ENCODE measurements at regions not wholly inside any gene's neighbourhood (a gene's known extent, or its start where the extent isn't known, plus 50 kb on each side); places are given as distances from the start of the nearest gene placed in this dataset.
"Not testable (repeated sequence)": the region's sequence is repeated elsewhere in the genome, so short reads cannot be mapped to it uniquely, and the experiment has no call there.

DNA sequence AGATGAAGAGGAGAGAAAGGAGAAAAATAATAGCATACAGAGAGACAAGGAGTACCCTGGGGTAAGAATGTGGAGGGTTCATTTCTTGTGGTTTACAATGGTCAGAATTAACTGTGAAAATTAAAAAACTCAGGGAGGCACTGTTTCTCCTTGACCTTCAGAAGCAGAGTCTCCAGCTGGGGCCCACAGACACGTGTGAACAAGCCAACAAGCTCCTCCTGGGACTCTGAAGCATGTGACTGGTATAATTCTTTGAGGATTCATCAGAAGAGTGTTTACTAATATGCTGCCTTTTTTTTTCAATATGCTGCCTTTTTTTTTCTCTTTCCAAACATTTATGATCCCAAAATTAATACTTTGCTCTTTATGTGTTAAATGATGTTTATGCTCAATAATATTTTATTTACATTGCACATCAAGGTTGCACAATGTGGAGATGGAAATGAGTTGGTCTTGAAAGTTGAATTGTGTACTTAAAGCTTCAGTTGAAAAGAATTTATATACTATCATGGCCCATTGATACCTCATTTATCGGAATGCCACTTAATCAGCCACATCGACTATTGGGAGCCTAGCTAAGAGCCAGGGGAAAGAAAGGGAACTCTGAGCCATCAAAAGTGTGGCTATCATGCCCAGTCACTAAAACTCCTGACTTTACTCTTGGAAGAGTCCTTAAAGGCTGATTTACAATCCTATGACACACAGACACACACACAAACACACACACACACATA, 134.7 kb upstream of the RHOBTB1 start:
- no peak for DNase-seq

DNA sequence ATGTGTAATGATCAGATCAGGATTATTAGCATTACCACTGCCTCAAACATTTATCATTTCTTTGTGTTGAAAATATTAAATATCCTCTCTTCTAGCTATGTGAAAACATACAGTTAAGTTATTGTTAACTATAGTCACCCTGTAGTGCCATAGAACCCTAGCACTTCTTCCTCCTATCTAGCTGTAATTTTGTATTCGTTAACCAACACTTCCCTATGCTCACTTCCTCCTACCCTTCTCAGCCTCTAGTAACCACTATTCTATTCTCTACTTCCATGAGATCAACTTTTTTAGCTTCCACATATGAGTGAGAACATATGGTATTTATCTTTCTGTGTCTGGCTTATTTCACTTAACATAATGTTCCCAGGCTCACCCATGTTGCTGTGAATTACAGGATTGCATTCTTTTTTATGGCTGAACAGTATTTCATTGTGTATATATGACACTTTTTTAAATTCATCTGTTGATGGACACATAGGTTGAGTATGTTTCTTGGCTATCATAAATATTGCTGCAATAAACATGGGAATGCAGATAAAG, 132.7 kb upstream of the RHOBTB1 start:
- no peak for DNase-seq

DNA sequence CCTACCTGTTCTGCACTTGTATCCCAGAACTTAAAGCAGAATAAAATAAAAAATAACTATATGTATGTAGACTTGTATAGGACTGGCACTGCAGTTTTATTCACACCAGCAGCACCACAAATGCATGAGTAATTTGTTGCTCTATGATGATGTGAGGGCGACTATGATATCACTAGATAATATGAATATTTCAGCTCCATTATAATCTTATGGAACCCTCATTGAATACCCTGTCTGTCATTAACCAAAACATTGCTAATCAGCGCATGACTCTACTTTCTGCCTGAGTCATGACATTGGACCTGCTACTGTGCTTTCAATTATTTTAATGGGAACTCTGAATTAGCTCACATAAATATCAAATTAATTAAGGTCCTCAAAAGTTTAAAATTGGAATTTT, 129.4 kb upstream of the RHOBTB1 start:
- DNase-seq = no peak

DNA sequence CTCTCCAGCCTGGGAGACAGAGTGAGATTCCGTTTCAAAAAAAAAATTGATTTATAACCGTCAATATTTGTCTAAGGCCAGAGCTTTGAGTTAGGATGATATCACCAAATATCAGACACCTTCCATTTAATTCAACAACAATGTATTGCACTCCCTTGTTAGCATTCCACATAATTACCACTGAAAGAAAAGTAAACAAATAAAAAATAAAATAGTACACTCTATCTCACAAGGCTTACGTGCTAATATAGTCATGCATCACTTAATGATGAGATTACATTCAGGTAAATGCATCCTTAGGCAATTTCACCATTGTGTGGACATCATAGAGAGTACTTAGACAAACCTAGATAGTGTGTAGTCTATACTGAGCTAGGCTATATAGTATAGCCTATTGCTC, 127.6 kb upstream of the RHOBTB1 start:
- DNase-seq = no peak

DNA sequence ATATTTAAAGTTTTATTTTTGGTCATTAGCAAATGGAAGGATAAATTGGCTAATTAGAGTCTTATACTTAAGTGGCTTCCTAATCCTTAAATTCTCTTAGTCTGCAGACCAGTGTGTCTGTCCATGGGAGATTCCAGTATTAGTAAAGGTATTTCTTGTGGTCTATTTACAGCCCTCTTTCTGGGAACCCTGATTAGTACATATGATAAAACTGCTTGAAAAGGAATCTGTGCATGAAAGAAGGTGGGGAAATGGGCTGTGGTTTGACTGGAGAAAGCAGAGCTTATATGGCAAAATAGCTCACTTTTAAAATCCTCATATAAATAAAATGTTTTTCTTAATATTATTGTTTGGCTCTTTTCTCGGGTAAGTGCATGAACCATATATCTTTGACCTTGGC, 124.5 kb upstream of the RHOBTB1 start:
- no peak for DNase-seq

DNA sequence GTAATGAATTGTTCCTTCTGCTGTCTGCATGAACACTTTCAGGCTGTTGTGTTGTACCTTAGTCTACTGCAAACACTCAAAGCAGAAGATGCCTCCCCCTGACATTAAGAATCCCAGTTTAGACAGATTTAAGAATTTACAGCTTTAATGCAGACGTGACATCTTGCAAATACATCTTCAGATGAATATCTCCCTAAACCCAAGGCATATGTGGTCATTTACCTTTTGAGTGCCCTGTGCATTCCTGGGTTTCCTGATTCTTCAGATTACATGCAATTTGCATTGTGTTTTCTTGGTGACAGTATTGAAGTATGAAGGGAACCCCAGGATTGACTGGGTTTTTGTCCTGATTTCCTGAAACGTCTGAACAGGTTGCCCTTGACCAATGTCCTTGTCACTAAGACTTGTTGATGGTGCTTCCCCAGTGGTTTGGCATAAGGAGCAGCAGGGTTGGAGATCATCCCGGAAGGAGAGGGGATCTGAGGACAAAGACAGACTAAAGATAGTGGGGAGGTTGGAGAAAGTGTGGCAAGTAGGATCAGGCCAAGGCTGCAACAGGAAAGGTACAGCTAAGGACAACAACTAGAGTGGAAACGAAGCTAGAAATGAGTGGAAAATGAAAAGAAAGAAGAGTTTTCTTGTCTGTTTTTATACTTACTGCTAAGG, 123.8 kb upstream of the RHOBTB1 start:
- DNase-seq = no peak

DNA sequence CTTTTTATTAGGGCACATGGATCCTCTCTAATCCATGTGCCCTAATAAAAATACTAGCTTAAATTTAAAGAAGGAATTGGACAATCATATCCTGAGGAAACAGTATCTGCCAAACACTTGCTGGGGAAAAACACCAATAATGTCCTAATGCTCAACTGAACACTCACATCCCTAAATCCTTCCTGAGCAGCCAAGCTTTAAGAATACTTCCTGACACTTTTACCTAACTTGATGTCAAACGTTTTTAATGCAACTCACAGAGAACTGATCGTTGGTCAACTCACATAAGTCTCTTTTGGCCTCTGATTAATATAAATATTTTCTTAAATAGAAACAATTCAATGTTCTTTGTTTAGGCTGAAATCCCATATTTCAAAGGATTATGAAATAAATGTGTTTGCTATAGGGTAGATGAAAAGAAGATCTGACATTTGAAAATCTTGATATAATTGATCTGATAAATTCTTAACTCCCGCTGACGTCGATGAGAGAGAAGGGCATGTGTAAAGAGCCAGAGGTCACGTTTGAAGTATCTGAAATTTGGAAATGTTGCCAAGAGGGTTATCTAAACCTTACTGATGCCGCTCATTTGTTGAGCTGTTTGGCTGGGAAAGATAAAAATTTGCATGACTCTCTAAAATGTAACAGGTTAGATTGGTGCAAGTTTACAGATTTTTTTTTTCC, 122.8 kb upstream of the RHOBTB1 start:
- DNase-seq = no peak

DNA sequence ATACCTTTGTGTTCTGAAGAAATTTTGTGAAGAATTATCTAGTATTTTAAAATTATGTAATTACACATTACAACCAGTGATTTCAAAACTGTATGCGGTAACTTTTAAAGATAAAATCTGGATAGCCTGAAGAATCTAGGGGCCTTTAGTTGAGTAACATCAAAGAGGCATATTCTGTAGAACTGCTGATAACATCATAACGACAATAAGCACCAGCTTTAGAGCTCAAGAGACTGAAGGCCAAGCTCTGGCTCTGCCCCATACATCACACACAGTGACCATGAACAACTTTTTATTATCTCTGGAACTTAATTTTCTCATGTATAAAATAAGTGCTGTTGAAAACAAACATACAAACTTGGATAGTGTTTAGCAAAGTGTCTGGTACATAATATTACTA, 121.1 kb upstream of the RHOBTB1 start:
- no peak for DNase-seq

DNA sequence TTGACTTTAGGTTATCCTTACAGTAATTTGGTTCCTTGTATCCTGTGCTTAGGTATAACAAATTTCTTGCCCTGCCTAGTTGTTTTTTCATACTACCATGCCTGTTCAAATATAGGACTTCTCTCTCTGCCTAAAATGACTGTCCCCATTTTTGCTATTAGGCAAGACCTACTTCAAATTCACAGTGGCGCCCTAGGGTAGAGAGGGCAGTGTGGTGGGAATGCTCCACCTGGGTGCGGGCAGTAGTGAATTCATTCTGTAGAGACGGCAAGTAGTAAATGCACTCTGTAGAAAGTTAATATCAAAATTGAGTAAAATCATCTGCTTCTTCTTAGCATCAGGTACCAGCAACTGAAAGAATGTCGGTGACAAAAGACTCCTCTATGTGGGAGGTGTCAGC, 120.4 kb upstream of the RHOBTB1 start:
- no peak for DNase-seq

DNA sequence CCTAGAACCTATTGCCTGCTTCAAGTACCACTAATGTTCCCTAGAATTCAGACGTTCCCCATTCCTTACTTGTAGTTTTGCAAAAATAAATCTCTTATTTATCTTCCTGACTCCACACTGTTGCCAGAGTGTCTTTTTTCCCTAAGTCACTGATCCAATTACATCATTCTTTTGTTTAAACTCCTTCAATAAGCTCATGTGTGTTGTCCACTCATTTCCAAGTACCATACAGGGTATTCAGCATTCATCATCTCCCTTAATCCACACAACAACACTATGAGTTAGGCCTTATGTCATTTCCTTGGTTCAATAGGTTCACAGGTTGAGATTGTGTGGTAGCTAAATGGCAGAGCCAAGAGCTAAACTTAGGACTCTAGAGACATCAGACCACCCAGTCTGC, 119.9 kb upstream of the RHOBTB1 start:
- no peak for DNase-seq

DNA sequence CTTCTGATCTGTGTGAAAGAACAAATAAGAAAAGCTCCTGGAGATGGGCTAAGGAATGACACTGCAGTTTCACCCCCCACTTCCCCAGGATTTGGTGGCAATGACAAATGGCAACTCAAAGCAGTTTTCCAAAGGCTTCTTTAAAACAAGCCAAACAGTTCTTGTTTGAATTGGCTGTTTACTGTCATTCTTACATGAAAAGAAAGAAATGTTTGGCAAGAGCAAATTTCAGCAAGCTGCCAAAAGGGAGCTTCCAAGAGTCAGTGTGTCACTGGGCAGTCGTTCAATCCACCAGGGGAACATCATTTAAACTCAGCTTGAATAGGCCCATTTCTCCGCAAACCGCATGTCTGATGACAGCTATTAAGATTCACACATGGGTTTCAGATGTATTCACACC, 119.0 kb upstream of the RHOBTB1 start:
- DNase-seq = no peak

DNA sequence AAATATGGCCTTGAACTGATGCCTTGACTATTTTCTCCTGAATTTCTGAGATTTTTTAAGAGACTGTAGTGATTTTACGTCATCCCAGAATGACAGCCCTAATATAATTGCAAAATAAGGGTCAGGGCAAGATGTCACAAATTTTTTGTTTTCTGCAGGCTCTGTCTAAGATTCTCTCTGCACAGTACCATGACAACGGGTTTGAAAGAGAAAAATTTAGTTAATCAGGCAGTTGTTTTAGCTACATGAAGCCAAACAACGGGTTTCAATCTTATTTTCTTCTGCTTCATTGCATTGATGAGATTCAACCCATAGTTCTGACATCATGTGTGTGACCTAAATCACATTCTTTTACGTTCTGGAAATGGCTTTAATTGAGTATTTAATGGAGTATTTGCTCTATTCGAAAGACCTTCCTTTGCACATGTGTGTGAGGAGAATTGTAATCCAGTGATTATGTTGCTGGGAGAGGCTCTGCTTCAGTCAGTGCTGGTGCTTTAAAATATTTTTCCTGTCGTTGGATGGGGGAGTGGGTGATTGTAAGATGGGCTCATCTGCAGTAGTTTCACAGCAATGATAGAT, 118.0 kb upstream of the RHOBTB1 start:
- no peak for DNase-seq

DNA sequence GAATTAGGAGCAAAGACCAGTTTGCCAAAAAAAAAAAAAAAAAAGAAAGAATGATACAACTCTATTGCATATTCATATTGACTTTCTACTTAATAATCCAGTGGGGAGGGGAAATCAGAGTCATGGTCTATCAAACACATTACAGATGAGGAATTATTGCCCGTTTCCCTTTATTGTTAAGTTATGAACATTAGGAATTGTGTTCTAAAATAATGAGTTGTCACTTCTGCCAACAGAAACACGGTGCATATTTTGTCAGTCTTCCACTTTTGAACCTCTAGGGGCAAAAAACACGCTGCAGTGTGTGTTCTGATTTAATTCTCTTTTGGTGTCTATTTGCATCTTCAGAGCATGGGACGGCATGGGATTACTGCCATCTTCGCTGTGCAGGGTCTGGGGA, 115.7 kb upstream of the RHOBTB1 start:
- no peak for DNase-seq

DNA sequence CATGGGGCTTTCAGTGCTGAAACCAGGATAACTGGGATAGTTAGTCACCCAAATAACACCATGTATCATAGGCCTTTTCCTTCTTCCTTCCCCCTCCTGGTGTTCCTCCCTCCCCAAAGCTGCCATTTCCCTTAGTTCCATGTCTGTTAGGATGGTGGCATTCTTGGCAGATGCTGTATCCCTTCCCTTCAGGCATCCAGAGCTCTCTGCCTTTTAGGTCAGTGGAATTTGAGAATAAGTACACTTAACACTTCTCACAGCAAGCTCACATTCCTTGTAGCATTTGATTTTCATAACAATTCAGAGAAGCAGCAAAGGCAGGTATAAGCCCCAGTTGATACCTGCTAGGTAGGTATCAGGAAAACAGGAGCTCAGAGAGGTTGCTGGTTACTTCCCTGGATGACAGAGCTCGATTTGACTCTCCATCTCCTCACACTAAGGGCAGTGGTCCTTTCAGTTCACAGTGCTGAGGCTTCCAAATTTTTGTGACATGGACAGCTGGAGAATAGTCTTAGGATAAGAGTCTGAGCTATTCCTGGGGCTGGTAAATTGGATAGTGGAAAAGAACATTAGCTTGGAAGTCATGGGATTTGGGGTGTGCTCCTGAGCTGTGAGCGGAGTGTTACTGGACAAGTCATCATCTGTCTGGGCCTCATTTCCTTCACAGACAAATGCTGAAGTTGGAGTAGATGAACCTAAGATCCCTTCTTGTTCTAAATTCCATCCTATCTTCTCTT, 108.7 kb upstream of the RHOBTB1 start:
- no peak for DNase-seq

DNA sequence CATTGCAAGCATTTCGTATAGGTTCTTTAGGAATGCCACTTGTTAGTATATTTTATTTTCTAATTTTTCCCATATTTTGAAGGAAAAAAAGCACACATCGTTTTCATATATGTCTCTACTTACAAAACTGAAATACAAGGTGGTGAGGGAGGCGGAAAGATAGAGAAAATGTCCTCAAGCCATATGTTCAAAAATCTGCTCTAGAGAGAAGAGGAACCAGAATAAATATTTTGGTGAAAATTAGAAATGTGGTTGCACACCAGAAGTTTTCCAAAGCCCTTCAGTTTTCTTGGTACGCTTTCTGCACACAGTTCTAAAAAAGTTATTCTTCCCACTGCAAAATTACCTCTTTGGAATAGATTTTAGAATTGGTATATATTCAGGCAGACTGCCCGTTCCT, 107.4 kb upstream of the RHOBTB1 start:
- no peak for DNase-seq

DNA sequence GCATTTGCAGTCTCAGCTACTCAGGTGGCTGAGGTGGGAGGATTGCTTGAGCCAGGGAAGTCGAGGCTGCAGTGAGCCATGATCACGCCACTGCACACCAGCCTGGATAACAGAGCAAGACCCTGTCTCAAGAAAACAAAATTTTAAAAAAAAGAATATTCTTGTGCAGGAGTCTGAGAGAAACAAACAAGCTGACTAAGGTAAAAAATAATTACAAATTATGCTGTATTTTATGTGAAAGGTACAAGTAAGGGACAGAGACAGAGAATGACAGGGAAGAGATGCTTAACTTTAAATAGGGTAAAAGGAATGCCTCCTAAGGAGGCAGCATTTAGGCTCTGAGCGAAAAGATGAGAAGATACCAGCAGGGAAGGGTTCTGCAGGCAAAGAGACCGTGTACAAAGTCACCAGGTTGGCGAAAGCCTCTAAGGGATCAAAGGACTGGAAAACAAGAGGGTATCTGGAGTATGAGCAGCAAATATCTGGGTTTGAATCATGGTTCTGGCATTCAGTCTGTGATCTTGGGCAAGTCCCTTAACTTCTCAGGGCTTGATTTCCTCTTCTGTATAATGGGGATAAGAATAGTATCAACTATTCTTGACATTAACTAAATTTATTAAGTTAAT, 106.2 kb upstream of the RHOBTB1 start:
- DNase-seq = no peak

DNA sequence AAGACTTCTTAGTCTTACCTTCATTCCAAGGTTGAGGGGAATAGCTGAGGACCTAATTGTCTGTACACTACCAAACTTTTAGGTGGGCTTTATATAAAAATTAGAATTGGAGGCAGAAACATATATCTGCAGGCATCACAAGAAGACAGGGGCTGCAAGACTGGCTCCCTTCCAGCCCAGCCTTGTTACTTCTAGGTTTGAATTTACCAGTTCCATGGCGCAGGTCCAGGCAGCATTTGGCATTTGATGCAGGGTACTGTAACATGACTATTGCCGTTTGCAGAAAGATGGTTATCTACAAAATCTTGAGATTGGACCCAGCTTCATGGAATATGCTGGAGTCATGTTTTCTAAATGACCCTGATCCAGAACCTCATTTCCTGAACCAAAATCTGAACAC, 105.4 kb upstream of the RHOBTB1 start:
- DNase-seq = no peak

DNA sequence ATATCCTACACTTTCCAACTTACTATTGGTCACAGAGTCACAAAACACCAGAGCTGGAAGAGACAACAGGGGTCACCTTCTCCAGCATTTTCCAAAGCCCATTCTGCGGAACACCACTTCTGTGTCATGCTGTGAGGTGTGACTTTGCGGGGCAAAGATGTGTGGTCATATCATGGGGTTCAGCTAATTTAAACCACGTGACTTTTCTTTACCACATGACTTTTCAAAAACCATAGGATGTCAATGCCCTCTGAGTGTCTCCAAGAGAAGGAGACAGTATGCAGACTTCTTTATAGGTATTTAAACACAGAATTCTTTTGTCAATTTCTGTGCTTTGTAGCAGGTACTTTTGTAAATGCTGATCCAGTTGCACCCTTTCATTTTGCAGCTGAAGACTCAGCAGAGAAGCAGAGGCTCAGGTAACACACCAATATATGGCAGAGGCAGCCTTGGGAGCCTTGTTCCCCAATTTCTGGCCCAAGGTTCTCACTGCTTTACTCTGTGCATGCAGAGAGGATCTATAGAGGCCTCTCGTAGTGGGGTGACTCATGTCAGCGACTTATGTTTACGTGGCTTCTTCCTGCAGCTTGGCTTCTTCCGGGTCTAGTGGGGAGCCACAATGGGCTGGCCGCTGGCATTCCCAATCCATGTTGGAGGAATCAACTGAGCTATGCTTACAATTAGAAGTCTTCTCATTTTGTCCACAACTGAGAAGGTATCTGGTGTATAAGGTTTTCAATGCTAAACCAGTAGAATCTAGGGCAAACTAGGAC, 104.0 kb upstream of the RHOBTB1 start:
- DNase-seq = no peak

DNA sequence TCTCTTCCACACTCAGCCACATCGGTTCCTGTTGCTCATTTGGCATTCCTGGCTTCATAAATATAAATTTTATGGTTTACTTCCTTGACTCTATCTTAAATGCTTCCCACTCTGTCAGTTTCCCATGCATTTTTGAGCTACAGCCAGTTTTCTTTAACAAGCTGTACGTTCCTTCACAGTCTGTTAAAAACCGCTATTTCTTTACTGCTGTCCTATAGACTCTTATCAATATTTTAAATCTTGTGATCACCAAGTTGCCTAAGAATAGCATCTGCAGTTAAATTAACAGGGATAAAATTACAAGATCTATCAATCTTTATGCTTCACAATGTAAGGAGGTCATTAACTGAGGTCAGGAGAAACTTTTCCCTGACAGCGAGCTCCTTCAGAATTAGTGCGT, 103.1 kb upstream of the RHOBTB1 start:
- no peak for DNase-seq

DNA sequence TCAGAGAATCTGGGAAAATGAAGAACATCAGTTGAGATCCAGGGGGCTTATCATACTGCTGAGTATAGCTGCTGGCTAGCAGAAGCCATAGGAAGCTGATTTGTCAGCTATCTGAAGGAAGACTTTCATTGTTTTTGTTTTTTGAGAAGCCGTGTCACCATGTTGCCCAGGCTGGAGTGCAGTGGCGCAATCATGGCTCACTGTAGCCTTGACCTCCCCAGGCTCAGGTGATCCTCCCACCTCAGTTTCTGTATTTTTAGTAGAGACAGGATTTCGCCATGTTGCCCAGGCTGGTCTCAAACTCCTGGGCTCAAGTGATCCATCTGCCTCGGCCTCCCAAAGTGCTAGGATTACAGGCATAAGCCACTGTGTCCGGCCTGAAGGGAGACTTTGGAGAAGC, 101.5 kb upstream of the RHOBTB1 start:
- DNase-seq = not testable (repeated sequence)

DNA sequence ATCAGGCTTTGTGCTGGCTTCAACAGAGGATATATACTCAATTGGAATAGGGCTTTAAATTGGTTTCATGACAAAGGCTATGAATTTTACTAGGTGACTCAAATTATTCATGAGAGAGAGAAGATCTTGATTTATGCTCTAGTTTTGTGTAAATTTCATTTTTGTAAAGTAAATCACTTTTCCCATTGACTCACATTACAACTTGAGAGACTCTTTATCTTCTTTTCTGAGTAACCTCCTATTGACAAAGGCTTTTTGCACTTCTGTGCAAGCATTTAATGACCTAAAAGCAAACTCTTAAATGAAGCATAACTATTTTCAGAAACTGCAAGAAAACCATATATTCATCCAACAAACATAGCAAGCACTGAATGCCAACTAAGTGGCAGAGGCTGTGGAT, 98.5 kb upstream of the RHOBTB1 start:
- DNase-seq = no peak

Data from NCI-H2227 treated with DMSO at 0.1 percent for 48 hours (cell line).